H9 (cell line): ENCODE measurements at regions not wholly inside any gene's neighbourhood (a gene's known extent, or its start where the extent isn't known, plus 50 kb on each side); places are given as distances from the start of the nearest gene placed in this dataset.

ENCODE experiments used
- DNase-seq: peaks from one replicate; pipeline ENCODE4 v3.0.0-alpha.2; 2017
- H2AFZ ChIP-seq: one replicate; pipeline ENCODE4 v1.6.1; 2013; ENCODE audit warnings: mild to moderate bottlenecking, low read length, control low read depth, moderate library complexity
- H2AK5ac ChIP-seq: 2 replicates; pipeline ENCODE4 v1.6.1; 2013; ENCODE audit warnings: low read length, control low read depth, mixed read lengths; ENCODE audit not compliant: insufficient read length
- H2BK120ac ChIP-seq: one replicate; pipeline ENCODE4 v1.6.1; 2013; ENCODE audit warnings: low read depth, mild to moderate bottlenecking, low read length, control low read depth, inconsistent platforms; ENCODE audit not compliant: poor library complexity, severe bottlenecking
- H2BK12ac ChIP-seq: 2 replicates; pipeline ENCODE4 v1.6.1; 2013; ENCODE audit warnings: low read length, control low read depth, mixed read lengths, low read depth; ENCODE audit not compliant: insufficient read length
- H2BK15ac ChIP-seq: 2 replicates; pipeline ENCODE4 v1.6.1; 2013; ENCODE audit warnings: low read depth, low read length, control low read depth
- H2BK20ac ChIP-seq: one replicate; pipeline ENCODE4 v1.6.1; 2013; ENCODE audit warnings: low read depth, mild to moderate bottlenecking, low read length, control low read depth, inconsistent platforms; ENCODE audit not compliant: poor library complexity, severe bottlenecking
- H2BK5ac ChIP-seq: 2 replicates; pipeline ENCODE4 v1.6.1; 2013; ENCODE audit warnings: low read length, control low read depth, mixed read lengths; ENCODE audit not compliant: insufficient read length
- H3K14ac ChIP-seq: 2 replicates; pipeline ENCODE4 v1.6.1; 2013; ENCODE audit warnings: low read length, control low read depth; ENCODE audit not compliant: insufficient read depth
- H3K18ac ChIP-seq: 2 replicates; pipeline ENCODE4 v1.6.1; 2013; ENCODE audit warnings: low read depth, mild to moderate bottlenecking, mixed read lengths, low read length, control low read depth; ENCODE audit not compliant: insufficient read length
- H3K23ac ChIP-seq: 2 replicates; pipeline ENCODE4 v1.6.1; 2013; ENCODE audit warnings: low read length, control low read depth, mixed read lengths, low read depth; ENCODE audit not compliant: insufficient read length
- H3K23me2 ChIP-seq: 2 replicates; pipeline ENCODE4 v1.6.1; 2013; ENCODE audit warnings: low read depth, mild to moderate bottlenecking, mixed read lengths, low read length, control low read depth; ENCODE audit not compliant: insufficient read length, poor library complexity, severe bottlenecking
- H3K27ac ChIP-seq: 2 replicates; pipeline ENCODE4 v1.5.1; 2013; ENCODE audit warnings: low read length, control low read depth, mixed read lengths, low read depth; ENCODE audit not compliant: insufficient read length
- H3K27me3 ChIP-seq: 2 replicates; pipeline ENCODE4 v1.6.1; 2013; ENCODE audit warnings: low read length, control low read depth, inconsistent platforms; ENCODE audit not compliant: insufficient read depth
- H3K4ac ChIP-seq: 2 replicates; pipeline ENCODE4 v1.6.1; 2013; ENCODE audit warnings: low read depth, mild to moderate bottlenecking, control low read depth, inconsistent platforms, low read length, moderate library complexity
- H3K4me1 ChIP-seq: 2 replicates; pipeline ENCODE4 v1.6.1; 2013; ENCODE audit warnings: low read length, control low read depth, inconsistent platforms; ENCODE audit not compliant: insufficient read depth
- H3K4me2 ChIP-seq: 2 replicates; pipeline ENCODE4 v1.6.1; 2013; ENCODE audit warnings: low read length, control low read depth, mixed read lengths; ENCODE audit not compliant: insufficient read length, insufficient read depth
- H3K56ac ChIP-seq: 2 replicates; pipeline ENCODE4 v1.6.1; 2013; ENCODE audit warnings: low read depth, mild to moderate bottlenecking, mixed read lengths, low read length, control low read depth; ENCODE audit not compliant: insufficient read length
- H3K79me1 ChIP-seq: 2 replicates; pipeline ENCODE4 v1.6.1; 2013; ENCODE audit warnings: low read depth, mild to moderate bottlenecking, moderate library complexity, low read length, control low read depth, inconsistent platforms; ENCODE audit not compliant: insufficient read depth, poor library complexity, severe bottlenecking
- H3K79me2 ChIP-seq: 2 replicates; pipeline ENCODE4 v1.6.1; 2013; ENCODE audit warnings: low read length, control low read depth, inconsistent platforms; ENCODE audit not compliant: insufficient read depth
- H3K9ac ChIP-seq: 2 replicates; pipeline ENCODE4 v1.6.1; 2013; ENCODE audit warnings: low read length, control low read depth, mixed read lengths; ENCODE audit not compliant: insufficient read length; ENCODE audit errors: extremely low read depth
- H3K9me3 ChIP-seq: one replicate; pipeline ENCODE4 v1.6.1; 2013; ENCODE audit warnings: low read depth, low read length, inconsistent platforms; ENCODE audit not compliant: control insufficient read depth
- H3T11ph ChIP-seq: one replicate; pipeline ENCODE4 v1.6.1; 2013; ENCODE audit warnings: mild to moderate bottlenecking, low read length, control low read depth, inconsistent platforms
- H4K20me1 ChIP-seq: one replicate; pipeline ENCODE4 v1.6.1; 2013; ENCODE audit not compliant: control insufficient read depth, insufficient read length, insufficient read depth
- H4K5ac ChIP-seq: 2 replicates; pipeline ENCODE4 v1.6.1; 2013; ENCODE audit warnings: low read depth, mild to moderate bottlenecking, mixed read lengths, low read length, control low read depth; ENCODE audit not compliant: insufficient read length
- H4K8ac ChIP-seq: replicated peaks from 2 replicates; pipeline ENCODE4 v1.6.1; 2013; ENCODE audit warnings: low read length, control low read depth, mixed read lengths, low read depth; ENCODE audit not compliant: insufficient read length
- H4K91ac ChIP-seq: 2 replicates; pipeline ENCODE4 v1.6.1; 2013; ENCODE audit warnings: low read depth, mild to moderate bottlenecking, moderate library complexity, mixed read lengths, low read length, control low read depth; ENCODE audit not compliant: insufficient read length
- H3K27ac Mint-ChIP-seq, 3 experiments: 2 replicates in 2 of 3; 3 replicates in 1 of 3; pipeline ENCODE4 v1.8.0; 2020 to 2021; ENCODE audit warnings: mixed read lengths in 3 of 3, mild to moderate bottlenecking in 1 of 3, moderate library complexity in 1 of 3
- H3K27me3 Mint-ChIP-seq: 2 replicates; pipeline ENCODE4 v1.8.0; 2021; ENCODE audit warnings: low read depth, mild to moderate bottlenecking, moderate library complexity, mixed read lengths
- H3K36me3 Mint-ChIP-seq, 3 experiments: 2 replicates in 2 of 3; 3 replicates in 1 of 3; pipeline ENCODE4 v1.8.0; 2020 to 2021; ENCODE audit warnings: low read depth in 3 of 3, mixed read lengths in 3 of 3; ENCODE audit not compliant: insufficient read depth in 1 of 3
- H3K4me1 Mint-ChIP-seq, 2 experiments: 2 replicates each; pipeline ENCODE4 v1.8.0; 2020; ENCODE audit warnings: mixed read lengths in 2 of 2
- H3K4me3 Mint-ChIP-seq, 2 experiments: 2 replicates in 1 of 2; 3 replicates in 1 of 2; pipeline ENCODE4 v1.8.0; 2020 to 2021; ENCODE audit warnings: mild to moderate bottlenecking in 2 of 2, mixed read lengths in 2 of 2, moderate library complexity in 1 of 2
- H3K9me3 Mint-ChIP-seq, 2 experiments: 2 replicates in 1 of 2; 3 replicates in 1 of 2; pipeline ENCODE4 v1.8.0; 2020; ENCODE audit warnings: mild to moderate bottlenecking in 2 of 2, mixed read lengths in 2 of 2, moderate library complexity in 1 of 2
- WGBS: extraction: QIAGEN DNeasy Blood & Tissue Kit; methylation state at CpG from one replicate; pipeline ENCODE4 v1.1.7; 2013; ENCODE audit warnings: missing lambda C conversion rate, low lambda C conversion rate, mixed read lengths; ENCODE audit not compliant: insufficient read length; ENCODE audit errors: extremely low coverage; 5-methylcytosine and 5-hydroxymethylcytosine counted together
- TF ChIP-seq, protein P1 (sequence below): fragments of 200-600 bp; sonication (generic); conservative IDR thresholded peaks from 3 replicates; pipeline ENCODE4 v1.8.0; 2021; ENCODE audit warnings: antibody characterized with exemption, mild to moderate bottlenecking

DNA sequence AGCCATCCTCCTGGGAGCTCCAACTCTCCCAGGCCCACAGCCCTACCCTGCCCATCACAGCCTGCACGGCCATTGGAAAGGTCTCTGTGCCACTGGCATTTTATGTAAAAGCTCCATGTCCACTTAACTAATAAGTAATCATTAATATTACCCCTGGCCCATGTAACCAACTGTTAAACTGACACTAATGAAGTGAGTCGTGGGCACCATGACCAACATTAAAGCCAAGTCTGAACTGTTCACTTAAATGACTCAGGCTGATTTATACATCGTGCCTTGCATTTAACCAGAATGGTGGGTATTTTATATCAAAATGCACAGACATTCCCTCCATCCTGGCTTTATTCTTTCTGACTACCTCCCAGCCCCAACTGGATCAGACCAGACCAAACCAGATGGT, 229.3 kb downstream of the SOX9 start:
- DNase-seq: no peak
- H3K23me2 ChIP-seq: no peaks in the 10 kb centered on the region
- no peak overlapping the region for H2BK12ac ChIP-seq
- H2BK120ac ChIP-seq: no peak overlapping the region
- no peak overlapping the region for H3K23ac ChIP-seq
- no peak overlapping the region for H3K4ac ChIP-seq
- Mint-ChIP-seq H3K4me3 (no peak overlapping the region), H3K36me3 (0 out of 7 replicates have a peak, but pooled peaks cover 0 to 3% (median 0%) of the 10 kb centered on the region in 3 experiments), H3K27ac (no peak overlapping the region), H3K4me1 (peaks cover 12 to 17% of the 10 kb centered on the region in 2 experiments), H3K9me3 (peaks cover 0 to 3% of the 10 kb centered on the region in 2 experiments; a peak in 2 of 5 replicates), H3K27me3 (peaks cover 2% of the 10 kb centered on the region)
- H3K27ac ChIP-seq: no peak overlapping the region
- H3K79me2 ChIP-seq: no peaks in the 10 kb centered on the region
- H4K91ac ChIP-seq: no peak overlapping the region
- H3K27me3 ChIP-seq: no peaks in the 10 kb centered on the region
- no peak overlapping the region for H3K9ac ChIP-seq
- no peak overlapping the region for H2AFZ ChIP-seq
- no CpG with 5 or more reads among the region's 3 CpGs for whole genome bisulfite sequencing
- H3K14ac ChIP-seq: no peak overlapping the region; the same call in 1 of the 2 replicates
- H3K9me3 ChIP-seq: no peaks in the 10 kb centered on the region
- no peak overlapping the region for H2AK5ac ChIP-seq
- no peak overlapping the region for H2BK20ac ChIP-seq
- no peak overlapping the region for H3K4me2 ChIP-seq
- H3K79me1 ChIP-seq: no peaks in the 10 kb centered on the region
- H2BK5ac ChIP-seq: no peak overlapping the region
- H3K56ac ChIP-seq: no peak overlapping the region
- no peaks in the 10 kb centered on the region; the same call in 1 of the 2 replicates for H3K4me1 ChIP-seq
- H2BK15ac ChIP-seq: no peak overlapping the region
- no peaks in the 10 kb centered on the region for H4K20me1 ChIP-seq
- H3T11ph ChIP-seq: no peak overlapping the region
- H4K8ac ChIP-seq: no peak overlapping the region
- TF ChIP-seq, protein P1, sequence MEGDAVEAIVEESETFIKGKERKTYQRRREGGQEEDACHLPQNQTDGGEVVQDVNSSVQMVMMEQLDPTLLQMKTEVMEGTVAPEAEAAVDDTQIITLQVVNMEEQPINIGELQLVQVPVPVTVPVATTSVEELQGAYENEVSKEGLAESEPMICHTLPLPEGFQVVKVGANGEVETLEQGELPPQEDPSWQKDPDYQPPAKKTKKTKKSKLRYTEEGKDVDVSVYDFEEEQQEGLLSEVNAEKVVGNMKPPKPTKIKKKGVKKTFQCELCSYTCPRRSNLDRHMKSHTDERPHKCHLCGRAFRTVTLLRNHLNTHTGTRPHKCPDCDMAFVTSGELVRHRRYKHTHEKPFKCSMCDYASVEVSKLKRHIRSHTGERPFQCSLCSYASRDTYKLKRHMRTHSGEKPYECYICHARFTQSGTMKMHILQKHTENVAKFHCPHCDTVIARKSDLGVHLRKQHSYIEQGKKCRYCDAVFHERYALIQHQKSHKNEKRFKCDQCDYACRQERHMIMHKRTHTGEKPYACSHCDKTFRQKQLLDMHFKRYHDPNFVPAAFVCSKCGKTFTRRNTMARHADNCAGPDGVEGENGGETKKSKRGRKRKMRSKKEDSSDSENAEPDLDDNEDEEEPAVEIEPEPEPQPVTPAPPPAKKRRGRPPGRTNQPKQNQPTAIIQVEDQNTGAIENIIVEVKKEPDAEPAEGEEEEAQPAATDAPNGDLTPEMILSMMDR: no peak
- H4K5ac ChIP-seq: no peak overlapping the region
- no peak overlapping the region for H3K18ac ChIP-seq
